AG10803 (cell line): ENCODE measurements at regions not wholly inside any gene's neighbourhood (a gene's known extent, or its start where the extent isn't known, plus 50 kb on each side); places are given as distances from the start of the nearest gene placed in this dataset.
"Not testable (repeated sequence)": the region's sequence is repeated elsewhere in the genome, so short reads cannot be mapped to it uniquely, and the experiment has no call there.

ENCODE experiments used
- DNase-seq: peaks from one replicate; pipeline ENCODE4 v3.0.0; 2010; ENCODE audit warnings: low read depth
- H3K4me3 ChIP-seq: 2 replicates; pipeline ENCODE4 v1.5.1; 2011; ENCODE audit warnings: mild to moderate bottlenecking, low read length, control low read depth
- TF ChIP-seq, protein P1 (sequence below): conservative IDR thresholded peaks from 2 replicates; pipeline ENCODE4 v1.5.1; 2011; ENCODE audit warnings: mild to moderate bottlenecking, low read length, control low read depth, inconsistent platforms

DNA sequence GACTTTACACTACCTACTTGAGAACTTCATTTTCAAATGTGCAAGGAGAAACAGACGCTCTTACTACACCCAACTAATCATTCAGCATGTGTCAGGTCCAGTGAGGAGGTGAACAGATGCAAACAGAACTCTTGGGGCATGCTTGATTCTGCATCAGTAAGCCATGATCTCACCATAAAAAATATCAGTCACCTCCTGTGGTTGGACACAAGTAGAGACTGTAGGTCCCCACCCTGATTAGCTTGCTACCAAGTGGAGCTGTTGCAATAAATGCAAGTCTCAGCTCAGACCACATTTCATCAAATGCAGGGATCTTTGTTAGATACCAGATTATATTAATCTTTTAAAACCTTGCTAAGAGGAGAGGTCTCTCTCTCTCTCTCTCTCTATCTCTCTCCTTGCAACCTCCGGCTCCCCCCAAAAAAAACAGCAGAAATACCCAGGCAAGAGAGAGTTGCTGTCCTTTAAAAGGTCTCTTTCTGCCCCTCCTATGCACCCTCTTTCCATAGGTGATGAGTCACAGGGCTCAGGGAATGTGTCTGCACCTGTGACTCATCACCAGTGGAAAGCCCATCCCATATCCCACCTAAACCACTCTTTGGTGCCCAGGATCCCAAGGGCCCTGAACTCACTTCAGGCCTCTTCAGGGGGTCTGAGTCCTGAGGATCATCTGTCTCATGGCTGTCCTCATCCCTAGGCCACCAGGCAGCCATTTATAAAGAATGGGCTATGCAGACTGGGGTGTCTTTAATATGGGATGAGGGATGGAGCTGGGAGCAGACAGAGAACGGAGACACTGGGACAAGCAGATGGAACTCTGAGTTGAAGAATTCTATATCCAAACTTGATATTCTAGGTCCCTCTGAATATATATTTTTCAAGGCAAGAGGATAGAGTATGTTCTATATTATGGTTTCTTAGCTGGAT, 154.5 kb downstream of the QRSL1 start:
- H3K4me3 ChIP-seq: no peak overlapping the region
- DNase-seq: no peak
- TF ChIP-seq, protein P1, sequence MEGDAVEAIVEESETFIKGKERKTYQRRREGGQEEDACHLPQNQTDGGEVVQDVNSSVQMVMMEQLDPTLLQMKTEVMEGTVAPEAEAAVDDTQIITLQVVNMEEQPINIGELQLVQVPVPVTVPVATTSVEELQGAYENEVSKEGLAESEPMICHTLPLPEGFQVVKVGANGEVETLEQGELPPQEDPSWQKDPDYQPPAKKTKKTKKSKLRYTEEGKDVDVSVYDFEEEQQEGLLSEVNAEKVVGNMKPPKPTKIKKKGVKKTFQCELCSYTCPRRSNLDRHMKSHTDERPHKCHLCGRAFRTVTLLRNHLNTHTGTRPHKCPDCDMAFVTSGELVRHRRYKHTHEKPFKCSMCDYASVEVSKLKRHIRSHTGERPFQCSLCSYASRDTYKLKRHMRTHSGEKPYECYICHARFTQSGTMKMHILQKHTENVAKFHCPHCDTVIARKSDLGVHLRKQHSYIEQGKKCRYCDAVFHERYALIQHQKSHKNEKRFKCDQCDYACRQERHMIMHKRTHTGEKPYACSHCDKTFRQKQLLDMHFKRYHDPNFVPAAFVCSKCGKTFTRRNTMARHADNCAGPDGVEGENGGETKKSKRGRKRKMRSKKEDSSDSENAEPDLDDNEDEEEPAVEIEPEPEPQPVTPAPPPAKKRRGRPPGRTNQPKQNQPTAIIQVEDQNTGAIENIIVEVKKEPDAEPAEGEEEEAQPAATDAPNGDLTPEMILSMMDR: no peak

DNA sequence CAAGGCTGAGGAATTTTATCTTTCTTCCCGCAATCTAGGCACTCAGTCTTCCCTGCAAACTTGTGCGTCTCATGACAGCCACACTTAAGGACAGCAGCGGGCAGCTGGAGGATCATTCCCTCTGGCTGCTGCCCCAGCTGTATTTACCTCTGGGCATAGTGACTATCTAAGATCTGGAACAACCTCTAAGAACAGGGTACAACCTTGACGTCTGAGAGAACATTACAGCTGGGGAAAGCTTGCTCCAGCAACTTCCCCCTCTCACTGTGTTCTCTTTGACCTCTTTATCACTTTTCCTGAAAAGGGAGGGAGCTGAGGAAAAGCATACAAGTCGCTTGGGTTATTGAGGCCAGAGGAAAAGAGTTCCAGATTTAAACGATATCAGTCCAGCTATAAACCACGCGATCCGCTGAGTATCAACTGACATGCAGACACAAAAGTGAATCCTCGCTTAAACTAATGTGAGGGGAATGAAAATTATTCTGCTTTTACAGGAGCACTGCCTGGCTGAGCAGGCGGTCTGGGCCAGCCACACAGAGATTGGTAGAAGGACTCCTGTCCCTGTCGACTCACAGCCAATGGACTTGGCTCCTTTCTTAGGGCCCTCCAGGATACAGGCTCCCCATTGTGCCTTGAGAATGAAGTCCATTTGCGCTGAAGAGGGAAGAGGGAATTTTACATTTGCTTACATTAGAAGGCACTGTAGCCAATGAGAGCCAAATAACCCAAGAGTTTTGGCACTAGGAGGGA, 153.3 kb downstream of the QRSL1 start:
- no peak for DNase-seq
- no peak overlapping the region for H3K4me3 ChIP-seq
- TF ChIP-seq, protein P1: no peak

DNA sequence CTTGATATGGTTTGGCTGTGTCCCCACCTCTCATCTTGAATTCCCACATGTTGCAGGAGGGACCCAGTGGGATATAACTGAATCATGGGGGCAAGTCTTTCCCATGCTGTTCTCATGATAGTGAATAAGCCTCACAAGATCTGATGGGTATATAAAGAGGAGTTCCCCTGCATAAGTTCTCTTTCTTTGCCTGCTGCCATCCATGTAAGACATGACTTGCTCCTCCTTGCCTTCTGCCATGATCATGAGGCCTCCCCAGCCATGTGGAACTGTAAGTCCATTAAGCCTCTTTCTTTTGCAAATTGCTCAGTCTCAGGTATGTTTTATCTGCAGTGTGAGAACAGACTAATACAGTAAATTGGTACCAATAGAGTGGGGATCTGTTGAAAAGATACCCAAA, 150.2 kb downstream of the QRSL1 start:
- not testable (repeated sequence) for DNase-seq, H3K4me3 ChIP-seq

DNA sequence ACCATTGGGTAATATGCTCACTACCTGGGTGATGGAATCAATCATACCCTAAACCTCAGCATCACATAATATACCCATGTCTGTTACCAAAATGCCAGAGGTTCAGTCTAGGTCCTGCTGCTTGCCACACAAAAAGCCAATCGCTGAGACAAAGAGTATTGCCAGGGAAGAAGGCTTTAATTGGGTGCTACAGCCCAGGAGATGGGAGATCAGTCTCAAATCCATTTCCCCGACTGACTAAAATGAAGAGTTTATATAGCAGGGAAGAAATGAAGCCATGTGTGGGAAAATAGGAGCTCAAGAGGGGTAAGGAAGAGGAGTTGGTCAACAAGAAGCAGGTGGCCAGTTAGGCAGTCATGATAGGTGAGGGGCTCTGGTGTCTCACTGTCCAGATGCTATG, 149.6 kb downstream of the QRSL1 start:
- TF ChIP-seq, protein P1: no peak
- no peak for DNase-seq
- no peak overlapping the region for H3K4me3 ChIP-seq

DNA sequence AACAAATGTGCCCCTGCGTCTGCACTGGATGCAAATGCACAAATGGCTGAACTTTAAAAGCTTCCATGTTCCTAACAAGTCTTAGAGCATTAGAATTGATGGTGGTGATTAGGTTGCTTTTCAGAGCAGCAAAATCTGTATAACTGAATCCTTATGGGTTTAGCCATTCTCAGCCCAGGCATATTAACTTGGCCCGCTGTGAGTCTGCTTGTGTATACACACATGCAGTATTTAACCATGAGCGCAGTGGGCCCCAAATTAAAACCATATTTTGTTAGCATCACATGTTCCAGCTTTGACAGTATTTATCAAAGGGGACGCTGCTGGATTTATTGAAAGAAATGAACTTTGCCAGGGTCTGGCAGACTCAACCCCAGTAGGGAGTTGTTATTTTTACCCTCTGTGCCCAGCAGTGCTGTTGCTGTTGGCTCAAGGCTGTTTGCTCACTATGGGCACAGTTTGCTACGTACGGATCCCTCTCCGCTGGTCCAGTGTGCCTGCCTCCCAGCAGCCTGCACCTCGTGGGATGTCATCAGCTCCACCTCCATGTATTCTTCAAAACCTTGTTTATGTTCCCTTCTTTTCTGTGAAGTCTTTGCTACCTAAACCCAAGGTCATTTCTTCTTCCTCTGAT, 144.7 kb downstream of the QRSL1 start:
- TF ChIP-seq, protein P1: no peak
- no peak overlapping the region for H3K4me3 ChIP-seq
- peak; percentile 20 for DNase-seq

DNA sequence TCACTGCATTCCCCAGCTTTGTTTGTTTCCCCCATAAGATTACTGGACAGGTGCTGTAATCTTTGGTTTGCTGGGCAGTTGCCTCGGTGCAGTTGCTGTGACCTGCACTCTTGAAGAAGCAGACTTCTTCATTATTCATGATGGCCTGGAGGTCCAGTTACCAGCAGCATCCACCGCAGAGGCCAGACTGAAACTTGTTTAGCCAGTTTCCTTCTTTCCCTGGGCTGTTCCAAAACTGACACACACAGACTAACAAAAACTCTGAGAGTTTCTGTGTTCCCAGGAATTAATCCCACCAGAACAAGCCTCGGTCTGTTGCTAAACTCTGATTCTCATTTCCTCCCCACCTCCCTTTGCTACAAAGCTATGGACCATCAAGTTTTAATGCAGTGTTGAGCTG, 144.1 kb downstream of the QRSL1 start:
- TF ChIP-seq, protein P1: no peak
- no peak for DNase-seq
- no peak overlapping the region for H3K4me3 ChIP-seq
